ENCODE measurements at regions not wholly inside any gene's neighbourhood (a gene's known extent, or its start where the extent isn't known, plus 50 kb on each side); places are given as distances from the start of the nearest gene placed in this dataset.

DNA sequence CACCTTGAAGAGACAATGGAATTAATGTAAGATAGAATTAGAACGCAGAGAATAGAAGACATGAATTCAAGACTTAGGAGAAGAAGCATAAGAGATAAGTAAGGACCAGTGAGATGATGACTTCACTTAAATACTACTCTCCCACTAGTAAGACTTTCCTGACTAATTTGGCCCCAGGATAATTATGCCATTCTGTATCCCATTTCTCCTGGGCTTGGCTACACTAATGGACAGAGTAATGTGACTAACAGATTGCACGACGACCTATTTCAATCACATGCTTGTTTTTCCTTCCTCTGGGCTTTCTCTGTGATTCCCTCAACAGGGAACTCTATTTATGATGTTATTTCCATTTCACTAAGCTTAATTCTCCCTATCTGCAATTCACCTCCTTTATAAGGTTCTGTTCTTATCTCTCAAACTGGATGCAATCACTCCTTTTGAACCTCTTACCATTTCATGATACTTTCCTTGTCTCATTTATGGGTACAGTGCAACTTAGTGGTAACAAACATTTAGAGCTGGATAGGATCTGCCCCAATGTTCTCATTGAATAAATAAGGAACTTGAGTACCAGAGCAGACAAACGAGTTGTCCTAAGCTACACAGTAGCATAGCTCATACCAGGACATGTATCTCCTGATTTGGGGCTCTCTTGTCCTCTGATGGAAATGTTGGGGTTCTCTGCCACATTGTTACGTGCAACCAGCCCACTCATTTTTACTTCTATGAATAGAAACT lies 102.7 kb downstream of the BTG1 start:
- H3K4me3 ChIP-seq (ENCODE audit: low read depth, low read length) = no peak overlapping the region
- DNase-seq (ENCODE audit: low read depth) = no peak
- TF ChIP-seq, protein P1, sequence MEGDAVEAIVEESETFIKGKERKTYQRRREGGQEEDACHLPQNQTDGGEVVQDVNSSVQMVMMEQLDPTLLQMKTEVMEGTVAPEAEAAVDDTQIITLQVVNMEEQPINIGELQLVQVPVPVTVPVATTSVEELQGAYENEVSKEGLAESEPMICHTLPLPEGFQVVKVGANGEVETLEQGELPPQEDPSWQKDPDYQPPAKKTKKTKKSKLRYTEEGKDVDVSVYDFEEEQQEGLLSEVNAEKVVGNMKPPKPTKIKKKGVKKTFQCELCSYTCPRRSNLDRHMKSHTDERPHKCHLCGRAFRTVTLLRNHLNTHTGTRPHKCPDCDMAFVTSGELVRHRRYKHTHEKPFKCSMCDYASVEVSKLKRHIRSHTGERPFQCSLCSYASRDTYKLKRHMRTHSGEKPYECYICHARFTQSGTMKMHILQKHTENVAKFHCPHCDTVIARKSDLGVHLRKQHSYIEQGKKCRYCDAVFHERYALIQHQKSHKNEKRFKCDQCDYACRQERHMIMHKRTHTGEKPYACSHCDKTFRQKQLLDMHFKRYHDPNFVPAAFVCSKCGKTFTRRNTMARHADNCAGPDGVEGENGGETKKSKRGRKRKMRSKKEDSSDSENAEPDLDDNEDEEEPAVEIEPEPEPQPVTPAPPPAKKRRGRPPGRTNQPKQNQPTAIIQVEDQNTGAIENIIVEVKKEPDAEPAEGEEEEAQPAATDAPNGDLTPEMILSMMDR (conservative IDR thresholded peaks at IDR 0.05; ENCODE audit: low read depth, low read length) = no peak

DNA sequence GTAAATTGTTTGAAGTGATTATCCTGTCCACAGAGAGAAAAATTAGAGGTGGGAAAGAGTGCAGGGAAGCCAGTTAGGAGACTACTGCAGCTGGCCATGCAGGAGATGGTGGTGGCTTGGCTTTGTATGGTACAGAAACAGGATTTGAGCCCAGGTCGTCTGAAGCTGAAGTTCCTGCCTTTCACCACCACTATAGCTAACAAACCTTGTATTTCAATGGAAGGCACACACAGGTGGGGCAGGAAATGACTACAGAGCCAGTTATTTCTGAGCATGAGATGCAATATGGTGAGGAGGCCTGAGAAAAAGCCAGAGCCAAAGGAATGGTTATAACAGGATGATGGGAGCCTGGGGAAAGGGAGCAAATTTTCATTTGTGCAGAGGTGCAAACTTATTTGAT lies 103.9 kb downstream of the BTG1 start:
- TF ChIP-seq, protein P1 (conservative IDR thresholded peaks at IDR 0.05; ENCODE audit: low read depth, low read length) = no peak
- DNase-seq (ENCODE audit: low read depth) = no peak
- no peak overlapping the region for H3K4me3 ChIP-seq (ENCODE audit: low read depth, low read length)

DNA sequence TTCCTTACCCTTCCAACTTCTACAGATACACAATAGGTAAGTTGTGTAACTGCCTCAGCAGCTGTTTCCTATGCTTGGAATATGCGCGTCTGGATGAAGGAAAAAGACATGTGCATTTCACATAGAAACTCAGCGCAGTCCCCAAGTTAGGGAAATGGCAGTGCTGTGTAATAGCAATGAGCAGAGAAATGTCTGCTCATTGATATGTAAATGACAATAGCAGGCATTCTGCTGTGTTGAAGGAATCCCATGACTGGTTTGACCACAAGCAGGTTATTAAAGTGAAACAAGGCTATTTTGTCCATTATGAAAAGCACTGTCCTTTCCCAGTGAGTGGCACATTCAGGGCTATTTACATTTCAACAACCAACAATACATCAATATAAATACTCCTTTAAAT lies 106.6 kb downstream of the BTG1 start:
- TF ChIP-seq, protein P1 (conservative IDR thresholded peaks at IDR 0.05; ENCODE audit: low read depth, low read length) = no peak
- DNase-seq (ENCODE audit: low read depth) = no peak

DNA sequence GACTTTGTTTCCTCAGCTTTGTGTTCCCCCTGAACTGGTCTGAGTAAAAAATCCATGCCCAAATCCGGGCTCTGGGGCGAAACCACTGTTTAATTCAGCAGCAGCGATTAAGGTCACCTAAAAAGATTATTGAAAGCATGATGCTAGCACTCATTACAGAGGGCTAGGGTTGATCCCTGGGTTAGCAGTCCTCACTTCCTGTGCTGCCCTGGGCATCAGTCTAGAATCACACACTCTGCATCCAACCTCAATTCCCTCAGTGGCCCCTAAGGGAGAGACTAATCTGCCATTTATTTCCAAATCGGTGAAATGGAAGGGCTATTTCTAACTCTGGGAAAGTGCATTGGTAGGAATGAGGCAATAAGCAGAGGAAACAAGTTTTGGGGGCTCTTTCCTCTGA lies 107.2 kb downstream of the BTG1 start:
- no peak overlapping the region for H3K4me3 ChIP-seq (ENCODE audit: low read depth, low read length)
- TF ChIP-seq, protein P1 (conservative IDR thresholded peaks at IDR 0.05; ENCODE audit: low read depth, low read length) = no peak
- DNase-seq (ENCODE audit: low read depth) = no peak

More for the DNA sequence above, 106.6 kb downstream of the BTG1 start:
- H3K4me3 ChIP-seq (ENCODE audit: low read depth, low read length) = no peak overlapping the region

- H3K4me3 ChIP-seq (ENCODE audit: low read depth, low read length) = no peak overlapping the region
- TF ChIP-seq, protein P1 (conservative IDR thresholded peaks at IDR 0.05; ENCODE audit: low read depth, low read length) = no peak
- no peak for DNase-seq (ENCODE audit: low read depth)
Observed at GRCh38 chr12:92036771-92037453, 108.7 kb downstream of the BTG1 start.

- no peak for DNase-seq (ENCODE audit: low read depth)
- TF ChIP-seq, protein P1 (conservative IDR thresholded peaks at IDR 0.05; ENCODE audit: low read depth, low read length) = no peak
- H3K4me3 ChIP-seq (ENCODE audit: low read depth, low read length) = no peak overlapping the region
Observed at GRCh38 chr12:92036061-92036620, 109.5 kb downstream of the BTG1 start.
